Anterior cingulate cortex (tissue), 58 donors: ENCODE measurements at regions not wholly inside any gene's neighbourhood (a gene's known extent, or its start where the extent isn't known, plus 50 kb on each side); places are given as distances from the start of the nearest gene placed in this dataset.

Source experiments
- DNase-seq, 58 donors: peaks; one replicate each; lab custom pipeline; 2025; lab: John Stamatoyannopoulos, UW

DNA sequence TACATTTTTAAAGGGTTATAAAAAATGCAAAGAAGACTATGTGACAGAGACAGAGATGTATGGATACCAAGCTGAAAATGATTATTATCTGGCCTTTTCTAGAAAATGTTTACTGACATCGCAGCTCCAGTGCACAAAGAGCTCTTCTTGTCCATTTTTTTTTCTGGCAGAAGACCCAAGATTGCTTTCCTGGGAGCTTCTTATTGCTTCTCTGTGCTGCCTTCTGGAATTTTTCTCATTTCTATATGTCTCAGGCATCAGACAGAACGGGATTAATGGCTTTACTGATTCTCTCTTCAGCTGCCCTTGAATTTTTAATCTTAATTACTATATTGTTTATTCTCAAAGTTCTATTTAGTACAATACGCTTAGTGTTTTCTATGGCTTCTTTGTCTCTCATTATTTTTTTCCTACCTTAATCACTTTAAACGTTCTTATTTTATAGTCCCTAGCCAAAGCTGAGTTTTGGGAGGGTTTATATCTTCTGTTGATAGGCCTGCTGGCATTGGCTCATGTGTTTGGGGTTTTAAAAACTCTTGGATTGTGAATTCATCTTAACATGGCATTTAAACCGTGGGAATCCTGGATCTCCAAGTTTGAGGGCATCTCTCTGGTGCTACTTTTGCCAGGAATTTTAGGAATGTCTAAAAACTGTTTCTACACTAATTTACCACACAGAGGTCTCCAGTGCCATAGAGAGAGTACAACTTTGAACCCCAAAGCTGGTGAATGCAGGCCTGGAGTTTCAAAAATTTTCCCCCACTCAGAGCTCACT, 138.9 kb upstream of the LNX1 start:
- no peak for DNase-seq

DNA sequence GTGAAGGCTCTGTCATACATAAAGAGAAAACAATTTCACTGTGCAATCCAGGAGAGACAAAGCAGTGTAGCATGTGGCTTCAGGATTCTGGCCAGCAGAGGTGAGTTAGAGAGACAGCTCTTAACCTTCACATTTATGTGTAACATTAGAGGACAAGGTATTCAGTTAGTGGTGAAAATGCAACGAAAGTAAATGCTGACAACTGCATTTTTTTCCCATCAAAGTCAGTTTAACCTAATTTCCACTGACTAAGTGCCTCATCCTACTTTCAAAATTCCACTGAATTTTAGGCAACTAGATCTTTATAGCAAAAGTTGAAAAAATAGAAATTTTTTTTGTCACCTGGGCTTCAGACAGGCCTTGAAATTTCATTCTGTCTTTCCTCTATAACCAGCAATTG, 130.8 kb upstream of the LNX1 start:
- no peak for DNase-seq

DNA sequence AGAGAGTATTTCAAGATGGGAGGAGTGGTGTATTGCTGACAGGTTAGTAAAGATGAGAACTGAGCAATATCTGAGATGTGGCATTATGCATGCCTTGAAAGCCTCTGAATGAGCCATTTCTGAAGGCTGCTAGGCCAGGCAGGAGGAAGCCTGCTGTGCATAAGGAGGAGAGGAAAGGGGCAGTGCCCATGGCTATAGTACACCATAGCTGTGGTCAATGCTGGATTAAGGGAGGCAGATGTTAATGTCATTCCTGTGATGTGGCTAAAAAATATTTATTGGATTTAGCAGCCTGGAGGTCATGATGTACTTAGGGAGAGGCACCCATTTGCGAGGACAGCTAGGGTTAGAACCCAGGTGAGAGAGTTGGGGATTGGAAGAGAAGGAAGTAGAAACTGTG, 130.0 kb upstream of the LNX1 start:
- no peak for DNase-seq

DNA sequence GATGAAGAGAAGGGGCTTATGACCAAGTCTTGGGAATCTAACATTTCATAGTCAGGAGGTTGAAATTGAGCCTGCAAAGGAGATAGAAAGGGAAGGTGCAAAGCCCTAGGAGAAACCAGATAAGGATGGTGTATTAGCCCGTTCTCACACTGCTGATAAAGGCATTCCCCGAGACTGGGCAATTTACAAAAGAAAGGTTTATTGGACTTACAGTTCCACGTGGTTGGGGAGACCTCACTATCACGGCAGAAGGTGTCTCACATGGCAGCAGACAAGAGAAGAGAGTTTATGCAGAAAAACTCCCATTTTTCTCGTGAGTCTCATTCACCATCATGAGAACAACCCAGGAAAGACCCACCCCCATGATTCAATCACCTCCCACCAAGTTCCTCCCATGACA, 129.5 kb upstream of the LNX1 start:
- DNase-seq: no peak

DNA sequence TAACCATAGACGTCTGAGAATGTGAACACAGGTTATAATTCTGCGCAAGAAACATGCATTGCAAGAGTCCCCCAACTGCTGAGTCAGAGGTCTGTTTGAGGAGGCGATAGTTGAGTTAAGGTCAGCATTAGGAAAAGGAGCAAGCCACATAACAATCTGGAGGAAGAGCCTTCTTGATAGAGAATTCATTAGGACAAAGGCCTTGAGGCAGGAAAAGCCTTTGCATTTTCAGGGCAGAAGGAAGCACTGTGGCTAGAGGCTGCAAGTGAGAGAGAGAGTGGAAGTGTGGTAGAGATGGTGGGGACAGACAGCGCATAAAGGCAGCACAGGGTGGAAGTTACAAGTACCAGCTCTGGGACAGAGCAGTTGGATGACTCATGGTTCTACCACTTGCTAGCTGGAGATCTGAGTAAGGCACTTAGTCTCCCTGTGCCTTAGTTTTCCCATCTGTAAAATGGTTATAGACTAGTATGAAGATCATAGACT, 125.8 kb upstream of the LNX1 start:
- no peak for DNase-seq

DNA sequence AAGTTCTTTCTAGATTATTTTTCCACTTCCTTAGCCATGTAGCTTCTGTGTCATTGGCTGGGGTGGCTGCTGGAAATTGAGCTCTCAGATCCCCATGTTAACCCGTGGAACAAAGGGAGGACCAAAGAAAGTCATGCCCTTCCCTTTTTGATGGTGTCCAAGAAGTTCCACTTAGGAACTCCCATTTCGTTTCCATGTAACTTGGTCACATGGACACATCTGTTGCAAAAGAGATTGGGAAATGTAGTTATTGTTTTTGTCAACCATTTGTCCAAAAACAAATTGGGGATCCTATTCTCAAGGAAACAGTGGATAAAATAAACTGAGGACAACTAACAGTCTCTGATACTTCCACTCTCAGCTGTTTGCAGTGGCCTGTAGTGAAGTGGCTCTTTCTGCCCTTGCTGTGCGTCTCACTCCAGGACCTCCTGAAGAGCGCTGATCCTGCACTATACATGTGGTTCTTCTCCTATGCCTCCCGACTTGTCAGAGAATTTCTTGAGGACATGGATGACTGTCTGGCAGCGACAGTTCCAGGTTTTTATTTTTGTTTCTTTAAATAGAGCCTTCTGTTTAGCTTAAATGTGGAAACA, 125.3 kb upstream of the LNX1 start:
- no peak for DNase-seq

DNA sequence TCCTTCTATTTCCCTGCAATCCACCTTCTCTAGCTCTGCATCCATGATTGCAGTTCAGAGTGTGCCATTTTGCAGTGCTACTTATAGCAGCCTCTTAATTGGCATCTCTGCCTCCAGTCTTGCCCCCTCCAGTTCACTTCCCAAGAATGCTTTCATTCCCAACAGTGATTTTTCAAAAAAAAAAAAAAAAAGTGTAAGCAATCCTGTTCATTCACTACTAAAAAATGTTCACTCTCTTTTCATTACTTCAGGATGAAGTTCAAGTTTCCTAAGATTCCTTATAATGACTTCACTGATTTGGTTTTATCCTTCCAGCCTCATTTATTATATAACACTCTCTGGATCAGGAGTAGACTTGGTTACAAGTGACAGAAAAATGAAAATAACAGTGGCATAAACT, 124.7 kb upstream of the LNX1 start:
- no peak for DNase-seq

DNA sequence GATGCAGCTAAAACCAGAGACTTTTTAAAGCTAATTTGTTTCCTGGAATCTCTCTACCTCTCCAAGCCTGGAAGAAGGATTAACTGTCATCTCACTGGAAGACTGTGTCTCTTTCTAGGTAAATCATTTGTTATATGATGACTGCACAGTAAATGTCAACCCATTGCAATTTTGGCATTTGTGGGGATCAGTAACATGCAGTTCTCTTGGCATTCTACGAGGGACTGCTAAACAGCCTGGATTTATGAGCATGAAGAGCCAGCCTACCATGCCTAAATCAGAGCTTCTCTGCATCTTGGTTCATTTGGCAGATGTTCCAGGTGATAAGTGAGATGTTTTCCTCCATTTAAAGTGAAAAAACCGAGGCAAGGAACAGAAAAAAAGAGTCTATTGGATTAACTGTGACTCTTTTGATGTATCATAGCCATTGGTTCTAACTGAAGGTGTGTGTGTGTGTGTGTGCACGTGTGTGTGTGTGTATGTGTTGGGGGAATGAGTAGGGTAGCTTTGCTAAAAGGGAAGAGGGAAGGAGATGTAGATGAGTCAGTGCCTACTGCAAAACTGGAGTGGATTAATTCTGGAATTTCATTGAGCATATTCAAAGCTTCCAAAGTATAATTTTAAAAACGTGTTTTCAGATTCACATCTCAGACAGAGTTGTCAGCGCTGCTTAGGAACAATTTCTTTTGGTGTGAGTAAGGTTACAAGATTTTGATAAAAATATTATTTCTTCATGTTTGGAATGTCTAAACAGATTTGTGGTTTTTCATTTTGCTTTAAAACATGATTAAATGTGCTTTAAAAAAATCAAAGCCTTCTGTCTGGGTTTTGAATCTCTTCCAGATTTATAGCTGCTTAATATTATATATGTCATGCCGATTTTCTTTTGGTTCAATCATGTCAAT, 123.2 kb upstream of the LNX1 start:
- DNase-seq: no peak

DNA sequence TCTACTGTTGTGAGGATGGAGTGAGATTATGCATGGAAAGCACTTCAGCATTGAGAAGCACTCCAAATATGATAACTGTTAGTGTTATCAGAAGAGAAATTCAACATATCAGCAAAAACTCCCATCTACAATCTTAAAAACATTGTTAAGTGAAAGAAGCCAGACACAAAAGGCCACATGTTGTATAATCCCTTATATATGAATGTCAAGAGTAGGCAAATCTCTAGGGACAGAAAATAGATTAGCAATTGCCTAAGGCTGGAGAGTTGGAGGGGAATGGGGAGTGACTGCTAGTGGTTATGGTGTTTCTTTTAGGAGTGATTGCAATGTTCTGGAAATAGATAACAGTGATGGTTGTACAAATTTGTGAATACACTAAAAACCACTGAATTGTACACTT, 122.5 kb upstream of the LNX1 start:
- DNase-seq: no peak

DNA sequence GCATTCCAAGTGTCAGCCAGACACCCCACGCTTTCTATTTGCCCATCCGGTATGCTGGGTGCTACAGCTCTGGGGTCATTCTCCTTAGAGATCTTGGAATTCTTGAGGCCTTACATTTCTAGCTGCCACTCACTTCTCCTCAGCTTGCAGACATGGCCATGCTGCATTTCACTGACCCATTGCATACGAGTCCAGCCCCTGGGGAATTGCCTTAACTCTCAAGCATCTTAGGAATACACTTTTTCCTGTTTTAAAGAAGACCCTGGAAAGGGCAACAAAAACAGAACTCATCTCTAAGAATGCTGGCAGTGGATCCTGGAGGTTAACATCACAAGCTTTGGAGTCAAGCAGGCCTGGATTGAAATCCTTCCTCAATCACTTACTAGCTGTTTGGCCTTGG, 122.0 kb upstream of the LNX1 start:
- no peak for DNase-seq

DNA sequence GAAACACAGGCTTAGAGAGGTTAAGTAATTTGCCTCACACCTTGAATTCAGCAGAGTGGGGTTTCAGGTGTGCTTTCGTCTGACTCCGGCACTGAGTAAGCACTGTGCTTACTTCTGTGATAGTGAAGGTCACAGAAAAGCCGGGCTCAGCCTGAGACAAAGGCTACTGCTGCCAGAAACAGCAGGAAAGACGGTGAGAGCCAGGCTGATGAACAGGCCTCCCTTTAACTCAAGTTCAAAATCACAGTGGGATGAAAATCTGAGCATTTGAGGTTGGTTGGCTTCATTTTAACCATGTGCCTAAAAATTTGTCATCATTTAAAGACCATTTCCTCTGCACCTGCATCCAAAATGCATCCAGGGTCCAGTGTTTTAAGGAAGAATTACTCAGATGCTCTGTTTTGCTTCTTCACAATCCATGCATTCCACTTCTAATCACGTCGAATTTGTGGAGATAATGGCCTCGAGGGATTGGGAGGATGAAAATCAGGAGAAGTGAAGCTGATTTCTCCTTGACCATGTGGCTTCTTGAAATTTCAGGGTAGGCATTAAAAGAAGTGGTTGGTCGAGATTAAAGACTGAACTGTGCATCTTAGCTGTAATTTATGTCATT, 121.2 kb upstream of the LNX1 start:
- no peak for DNase-seq

DNA sequence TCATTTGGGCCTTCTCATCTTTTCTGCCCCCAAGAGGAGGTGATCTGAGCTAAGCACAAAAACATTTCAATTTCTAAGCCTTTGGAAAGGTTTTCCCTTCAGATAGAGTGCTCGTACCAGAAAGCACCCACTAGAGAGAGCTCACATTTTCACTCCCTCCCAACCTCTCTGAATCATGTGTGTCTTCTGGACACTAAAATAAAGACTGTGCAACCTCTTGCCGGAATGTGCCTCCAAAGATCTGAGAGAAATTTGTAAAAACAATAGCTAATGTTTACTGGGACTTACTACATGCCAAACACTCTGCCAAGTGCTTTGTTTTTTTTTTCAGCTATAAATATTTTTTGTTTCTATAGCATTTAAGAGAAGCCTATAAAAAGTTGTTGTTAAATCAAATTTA, 120.6 kb upstream of the LNX1 start:
- DNase-seq: no peak

DNA sequence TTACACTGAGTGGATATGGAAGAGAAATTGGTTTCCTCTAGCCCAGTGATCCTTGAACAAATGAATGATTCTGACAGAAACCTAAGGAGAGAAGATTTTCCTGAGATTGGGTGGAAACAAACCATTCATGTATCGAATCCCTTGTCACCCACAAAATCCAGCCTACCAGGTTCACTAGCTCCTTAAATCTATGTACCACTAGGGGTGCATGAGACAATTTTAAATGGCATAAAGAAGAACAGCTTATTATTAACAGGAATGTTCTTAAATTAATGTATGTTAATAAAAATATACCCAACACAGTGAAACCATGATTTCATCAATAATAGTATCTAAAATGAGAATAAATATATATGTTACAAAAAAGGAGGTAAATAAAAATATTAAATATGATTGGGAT, 118.4 kb upstream of the LNX1 start:
- DNase-seq: no peak

DNA sequence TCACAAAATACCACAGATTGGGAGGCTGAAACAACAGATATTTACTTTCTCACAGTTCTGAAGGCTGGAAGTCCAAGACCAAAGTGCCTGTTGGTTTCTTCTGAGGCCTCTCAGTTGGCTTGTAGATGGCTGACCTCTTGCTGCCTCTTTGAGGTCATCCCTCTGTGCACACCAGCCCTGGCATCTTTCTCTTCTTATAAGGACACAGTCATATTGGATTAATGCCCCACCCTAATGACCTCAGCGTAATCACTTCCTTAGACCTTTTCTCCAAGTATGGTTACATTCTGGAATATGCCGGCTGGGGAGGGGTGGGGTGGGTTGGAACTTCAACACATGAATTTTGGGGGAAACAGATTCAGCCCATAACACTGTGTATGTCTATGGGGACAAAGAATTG, 116.2 kb upstream of the LNX1 start:
- DNase-seq: no peak

DNA sequence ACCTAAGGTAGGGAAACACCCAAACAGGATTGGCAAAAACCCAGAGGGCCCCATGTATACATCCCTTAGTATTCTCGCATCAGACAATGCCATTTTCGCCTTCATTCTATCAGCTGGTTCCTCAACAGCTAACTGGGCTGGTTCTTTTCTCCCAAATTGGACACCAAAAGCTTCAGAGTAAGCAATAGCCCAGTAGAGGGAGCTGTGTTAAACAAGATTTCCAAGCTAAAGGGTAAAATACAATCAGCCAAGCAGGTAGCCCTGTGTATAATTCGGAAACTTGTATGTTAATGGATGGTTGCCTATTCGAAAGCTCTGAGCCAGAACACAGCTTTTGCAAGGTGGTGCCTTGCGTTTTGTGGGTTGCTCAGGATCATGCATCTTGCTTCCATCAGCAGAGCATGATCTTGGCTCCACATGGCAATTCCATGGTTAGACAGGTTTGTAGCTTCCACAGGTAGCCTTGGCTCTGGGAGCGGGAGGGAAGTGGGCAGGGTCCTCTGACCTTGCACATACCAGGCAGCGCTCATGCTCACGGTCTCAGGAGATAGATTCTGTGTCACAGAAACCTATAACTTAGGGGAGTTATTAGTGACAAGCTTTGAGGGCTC, 115.2 kb upstream of the LNX1 start:
- DNase-seq: peak in 4 of 58 donors; percentile 3 to 75 (median 33)

DNA sequence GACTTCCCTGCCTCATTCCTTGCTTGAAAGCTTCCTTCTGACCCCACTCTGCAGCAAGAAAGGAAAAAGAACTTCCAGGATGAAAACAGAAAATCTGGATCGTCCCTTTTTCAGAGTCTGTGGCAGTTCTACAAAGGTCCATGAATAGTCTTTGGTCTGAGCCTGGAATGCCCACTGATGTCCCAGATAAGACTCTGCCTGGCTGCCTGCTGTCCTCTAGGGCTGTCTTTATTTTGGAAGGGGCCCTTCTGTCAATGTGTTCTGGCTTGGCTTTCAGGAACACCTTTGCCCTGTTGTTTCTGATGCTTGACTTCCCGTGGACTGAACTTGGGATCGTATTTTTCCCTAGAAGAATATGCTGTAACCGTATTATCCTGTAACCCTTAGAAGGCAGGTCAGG, 114.7 kb upstream of the LNX1 start:
- DNase-seq: no peak

DNA sequence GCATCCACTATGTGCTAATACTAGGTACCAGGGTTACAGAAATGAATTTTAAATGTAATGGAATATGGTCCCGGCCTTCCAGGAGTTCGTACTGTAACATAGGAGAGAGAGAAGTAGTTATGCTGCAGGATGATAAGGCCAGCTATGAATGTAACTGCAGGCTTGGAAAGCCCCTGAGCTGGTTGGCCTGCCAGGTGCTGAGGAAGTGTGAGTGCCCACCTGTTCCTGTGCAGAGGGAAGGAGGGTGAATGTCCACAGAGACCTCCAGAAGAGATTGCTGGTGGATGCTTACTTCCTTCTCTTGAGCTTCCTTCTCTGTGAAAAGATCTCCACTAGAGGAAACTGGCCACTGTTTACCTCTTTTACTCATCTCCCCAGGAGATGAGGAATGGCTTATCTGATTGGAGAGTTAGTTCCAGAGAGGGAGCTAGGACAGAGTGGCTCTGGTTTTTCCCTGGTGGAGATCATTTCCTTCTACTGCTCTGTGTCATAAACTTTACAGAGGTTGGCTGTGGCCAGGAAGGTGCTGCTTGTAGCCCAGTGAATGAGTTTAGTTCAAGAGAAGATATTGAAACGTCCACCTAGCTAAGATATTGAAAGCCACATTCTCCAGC, 114.0 kb upstream of the LNX1 start:
- DNase-seq: no peak

DNA sequence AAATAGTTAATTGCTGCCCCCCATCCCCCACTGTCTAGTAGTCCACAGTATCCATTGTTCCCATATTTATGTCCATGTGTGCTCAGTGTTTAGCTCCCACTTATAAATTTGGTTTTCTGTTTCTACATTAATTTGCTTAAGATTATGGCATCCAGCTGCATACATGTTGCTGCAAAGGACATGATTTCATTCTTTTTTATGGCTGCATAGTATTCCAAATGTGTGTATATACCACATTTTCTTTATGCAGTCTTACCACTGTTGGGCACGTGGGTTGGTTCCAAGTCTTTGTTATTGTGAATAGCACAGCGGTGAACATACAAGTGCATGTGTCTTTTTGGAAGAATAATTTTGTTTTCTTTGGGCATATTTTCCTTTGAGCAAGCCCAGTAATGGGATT, 113.0 kb upstream of the LNX1 start:
- DNase-seq: no peak

DNA sequence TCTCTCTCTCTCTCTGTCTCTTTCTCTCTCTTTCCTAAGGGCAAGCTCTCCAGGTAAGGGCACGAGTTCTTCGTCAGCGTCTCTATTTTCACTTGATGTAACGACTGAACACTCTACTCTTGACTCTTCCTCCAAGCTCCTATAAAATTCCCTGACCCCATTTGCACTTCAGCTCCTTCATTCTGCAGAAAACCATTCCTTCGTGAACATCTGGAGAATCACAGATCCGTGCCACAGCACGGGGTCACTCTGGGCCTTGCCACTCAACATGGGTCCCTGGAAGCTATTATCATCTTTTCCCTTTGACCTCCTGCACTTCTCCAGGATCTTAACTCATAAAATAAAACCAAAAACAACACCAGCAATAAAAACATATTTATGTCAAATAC, 112.0 kb upstream of the LNX1 start:
- DNase-seq: no peak
